ENCODE measurements at regions not wholly inside any gene's neighbourhood (a gene's known extent, or its start where the extent isn't known, plus 50 kb on each side); places are given as distances from the start of the nearest gene placed in this dataset.

DNA sequence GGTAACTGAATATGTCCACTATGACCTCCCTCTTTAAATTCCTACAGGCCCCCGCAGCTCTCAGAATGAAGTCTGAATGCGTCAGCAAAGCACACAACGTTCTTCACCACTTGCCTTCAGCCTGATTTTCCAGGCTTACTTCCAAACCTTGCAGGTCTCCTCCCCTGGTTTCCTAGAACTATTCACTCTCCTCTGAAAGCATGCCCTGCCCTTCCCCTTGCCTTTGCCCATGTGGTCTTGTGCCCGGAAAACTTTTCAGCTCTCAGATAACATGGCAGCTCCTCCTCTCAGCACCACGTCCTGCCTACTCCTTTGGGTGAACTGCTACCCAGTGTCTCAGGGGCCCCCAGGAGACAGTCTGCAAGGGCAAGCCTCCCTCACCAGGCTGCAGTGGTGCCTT lies 268.5 kb upstream of the LDB2 start:
- no peak for DNase-seq

DNA sequence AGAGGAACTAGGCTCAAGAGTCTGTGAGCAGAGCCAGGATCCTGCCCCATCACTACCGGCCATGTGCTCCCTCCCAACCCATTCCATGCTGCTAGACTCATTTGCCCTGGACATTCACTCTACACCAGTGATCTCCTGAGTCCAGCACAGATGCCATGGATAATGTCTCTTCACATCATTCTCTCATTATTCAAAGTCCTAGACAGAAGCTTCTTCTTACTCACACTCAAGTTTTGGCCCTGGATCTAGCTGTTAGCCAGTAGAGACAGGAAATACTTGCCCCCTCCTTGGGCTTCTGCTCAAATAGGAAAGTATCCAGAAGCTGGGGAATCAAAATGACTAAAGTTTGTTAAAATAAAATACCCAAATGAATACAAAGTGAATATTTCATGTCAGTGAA lies 266.8 kb upstream of the LDB2 start:
- no peak for DNase-seq

DNA sequence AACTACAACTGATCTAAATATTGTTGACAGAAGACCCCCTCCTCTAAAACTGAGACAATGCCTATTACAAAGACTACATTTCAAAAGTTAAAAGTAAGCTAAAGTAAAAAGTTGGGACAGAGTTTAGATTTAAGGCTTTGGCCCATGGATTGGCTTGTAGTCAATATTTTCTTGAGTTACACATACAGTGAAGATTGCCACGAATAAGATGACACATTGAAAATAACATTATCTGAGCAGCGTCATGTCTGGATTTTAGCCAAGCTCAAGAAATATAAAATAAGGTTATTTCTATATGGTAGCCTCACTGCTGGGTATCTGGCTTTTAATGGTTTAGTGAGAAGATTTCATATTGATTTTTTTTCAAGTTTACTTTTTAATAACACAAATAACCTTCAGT lies 266.2 kb upstream of the LDB2 start:
- DNase-seq: no peak

DNA sequence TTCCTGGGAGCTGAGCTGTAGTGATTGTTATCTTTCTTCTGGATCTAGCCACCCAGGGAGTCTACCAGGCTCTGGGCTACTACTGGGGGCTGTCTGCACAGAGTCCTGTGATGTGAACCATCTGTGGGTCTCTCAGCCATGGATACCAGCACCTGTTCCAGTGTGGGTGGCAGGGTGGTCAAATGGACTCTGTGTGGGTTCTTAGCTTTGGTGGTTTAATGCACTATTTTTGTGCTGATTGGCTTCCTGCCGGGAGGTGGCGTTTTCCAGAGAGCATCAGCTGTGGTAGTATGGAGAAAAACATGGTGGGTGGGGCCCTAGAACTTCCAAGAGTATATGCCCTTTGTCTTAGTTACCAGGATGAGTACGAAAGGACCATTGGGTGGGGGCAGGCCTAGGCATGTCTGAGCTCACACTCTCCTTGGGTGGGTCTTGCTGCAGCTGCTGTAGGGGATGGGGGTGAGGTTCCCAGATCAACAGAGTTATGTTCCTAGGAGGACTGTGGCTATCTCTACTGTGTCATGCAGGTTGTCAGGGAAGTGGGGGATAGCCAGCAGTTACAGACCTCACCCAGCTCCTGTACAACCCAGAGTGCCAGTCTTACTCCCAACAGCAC lies 264.8 kb upstream of the LDB2 start:
- no peak for DNase-seq

DNA sequence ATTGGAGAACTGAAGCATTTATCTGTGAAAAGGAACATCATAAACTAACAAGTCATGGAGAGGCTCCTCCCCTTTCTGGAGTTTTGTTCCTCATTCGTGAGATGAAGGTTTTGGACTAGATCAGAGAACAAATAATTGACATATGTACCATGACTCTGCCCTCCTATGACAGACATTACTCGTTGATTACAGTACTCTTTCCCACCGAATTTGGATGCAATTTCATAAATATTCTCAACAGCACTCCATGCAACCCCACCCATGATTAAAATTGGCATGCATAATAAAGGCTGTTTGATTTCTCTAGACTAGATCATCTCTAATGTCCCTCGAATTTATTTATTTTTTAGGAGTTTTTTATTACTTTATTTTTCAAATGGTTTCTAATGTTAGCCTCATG lies 258.9 kb upstream of the LDB2 start:
- DNase-seq: no peak

DNA sequence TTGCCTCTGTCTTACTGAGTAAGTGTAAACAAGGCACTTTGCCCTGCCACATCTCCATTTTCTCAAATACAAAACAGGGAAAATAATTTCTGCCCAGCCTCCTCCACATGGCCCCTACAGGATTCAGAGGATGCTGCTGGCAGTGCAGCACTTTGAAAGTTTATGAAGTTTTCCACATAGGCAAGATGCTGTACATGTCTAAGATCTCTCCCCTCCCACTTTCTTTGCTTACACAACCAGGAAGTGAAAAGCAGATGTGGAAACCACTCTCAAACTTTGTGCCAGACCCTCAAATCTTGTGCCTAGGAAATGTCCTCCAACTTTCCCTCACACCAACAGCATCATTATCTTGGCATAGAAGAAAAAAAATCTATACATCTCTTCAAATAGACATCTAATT lies 257.0 kb upstream of the LDB2 start:
- no peak for DNase-seq

DNA sequence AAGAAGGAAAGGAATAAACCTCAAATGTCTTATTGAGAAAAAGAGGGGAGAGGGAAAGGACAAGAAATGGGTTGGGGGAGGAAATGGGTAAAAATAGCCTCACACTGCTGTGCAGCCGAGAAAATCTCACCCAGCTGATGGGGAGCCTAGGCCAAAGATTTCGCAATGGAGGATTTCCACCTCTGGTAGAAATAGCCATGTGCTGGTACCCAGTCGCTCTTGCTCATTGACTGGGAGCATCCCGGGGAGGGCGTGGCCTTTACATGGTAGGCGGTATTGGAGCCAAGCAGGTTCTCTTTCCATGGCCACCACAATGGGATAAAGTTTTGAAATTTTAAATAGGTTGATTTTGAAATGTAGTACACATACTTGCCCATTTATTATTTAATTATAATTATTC lies 255.1 kb upstream of the LDB2 start:
- DNase-seq: no peak

DNA sequence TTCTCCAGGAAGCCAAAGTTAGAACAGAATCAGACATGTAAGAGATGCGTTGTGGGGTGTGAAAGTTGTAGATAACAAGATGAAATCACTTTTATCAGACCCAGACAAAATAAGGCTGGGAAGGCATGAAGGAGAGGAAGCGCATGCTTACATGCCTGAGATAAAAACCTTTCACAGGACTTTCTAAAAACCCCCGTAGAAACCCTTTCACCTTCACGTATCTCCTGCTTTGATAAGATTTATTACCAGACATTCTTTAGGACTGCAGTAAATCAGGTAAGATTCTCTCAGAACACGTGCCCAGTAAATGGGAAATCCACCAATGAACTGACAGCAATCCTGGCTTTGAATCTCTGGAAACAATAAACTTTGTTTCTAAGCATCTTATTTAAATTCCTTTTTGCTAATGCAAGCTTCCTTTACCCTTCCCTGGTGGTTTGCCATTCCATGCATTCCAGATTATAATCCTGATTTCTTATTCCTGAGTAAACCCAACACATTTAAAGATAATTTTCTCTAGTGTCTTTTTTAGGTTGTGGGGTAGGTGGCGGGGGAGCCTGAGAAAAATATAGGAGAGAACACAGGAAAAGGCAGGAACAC lies 254.6 kb upstream of the LDB2 start:
- DNase-seq: no peak

DNA sequence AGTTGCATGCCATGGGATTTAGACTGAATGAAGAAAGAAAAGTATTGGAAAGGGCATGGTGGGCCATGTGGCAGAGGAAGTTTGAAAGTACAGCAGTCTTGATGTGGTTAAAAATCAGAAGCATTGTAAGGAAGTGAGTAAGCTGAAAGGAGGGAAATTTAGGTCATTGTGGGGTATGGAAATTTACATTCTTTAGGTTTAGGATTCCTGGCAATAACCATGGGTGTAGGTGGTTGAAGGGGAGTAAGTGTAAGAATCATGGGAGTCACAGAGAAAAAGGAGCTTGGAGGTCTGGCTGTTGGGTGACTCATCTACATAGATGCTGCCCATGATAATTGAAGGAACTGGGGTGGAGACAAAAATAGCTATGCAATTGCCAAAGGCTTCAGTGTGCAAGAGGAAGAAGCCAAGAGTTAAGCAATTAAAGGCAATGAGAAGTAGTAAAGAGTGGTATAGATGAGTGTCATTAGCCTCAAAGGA lies 243.8 kb upstream of the LDB2 start:
- DNase-seq: peak; percentile 23

DNA sequence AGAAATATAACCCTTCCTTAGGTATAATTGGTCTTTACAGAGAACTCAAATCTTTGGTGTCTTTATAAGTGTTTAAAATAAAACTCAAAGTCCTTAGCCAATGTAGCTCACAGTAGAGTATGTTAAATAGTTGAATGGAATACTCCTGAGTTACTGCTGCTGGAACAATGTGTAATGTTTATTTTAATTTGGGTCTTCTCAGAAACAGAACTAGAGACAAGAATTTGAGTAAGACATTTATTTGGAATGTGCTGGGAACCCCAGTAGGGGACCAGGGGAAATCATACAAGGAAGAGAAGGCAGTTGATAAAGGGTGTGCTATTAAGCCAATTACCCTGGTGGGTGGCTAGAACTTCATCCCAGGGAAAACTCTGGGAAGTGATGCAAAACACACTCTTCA lies 240.4 kb upstream of the LDB2 start:
- DNase-seq: no peak

DNA sequence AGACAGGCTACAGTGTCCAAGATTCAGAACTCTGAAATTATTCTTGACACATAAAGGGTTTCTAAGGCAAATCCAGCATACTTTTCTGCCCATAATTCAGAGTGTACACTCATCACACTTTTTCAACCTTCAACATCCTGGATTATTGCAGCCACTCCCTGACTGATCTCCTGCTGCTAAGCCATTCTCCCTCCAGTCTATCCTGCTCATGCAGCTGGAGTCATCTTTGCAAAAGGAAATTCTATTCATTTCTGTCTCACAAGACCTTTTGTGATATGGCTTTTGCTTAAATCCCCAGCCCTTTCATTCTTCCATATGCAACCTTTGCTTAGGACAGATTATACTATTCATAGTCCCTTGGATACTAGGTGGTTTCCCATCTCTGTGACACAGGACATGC lies 236.1 kb upstream of the LDB2 start:
- DNase-seq: no peak

DNA sequence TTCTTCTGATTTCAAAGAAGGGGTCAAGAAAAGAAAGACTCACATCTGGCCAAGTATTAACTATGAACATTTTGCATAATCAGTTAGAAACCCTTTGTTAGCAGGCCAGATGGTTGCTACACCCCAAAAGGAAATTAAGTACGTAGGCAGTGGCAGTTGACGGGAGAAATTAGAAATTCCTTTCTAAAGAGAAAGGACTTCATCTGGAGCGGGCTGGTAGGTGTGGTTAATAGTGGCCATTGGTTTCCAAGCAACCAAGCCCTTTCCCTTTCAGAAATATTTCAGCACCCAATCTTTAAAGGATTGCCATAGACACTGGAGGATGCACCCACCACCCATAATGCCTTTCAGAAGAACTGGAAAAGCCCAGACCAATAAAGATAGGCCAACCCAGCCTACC lies 235.7 kb upstream of the LDB2 start:
- DNase-seq: no peak

DNA sequence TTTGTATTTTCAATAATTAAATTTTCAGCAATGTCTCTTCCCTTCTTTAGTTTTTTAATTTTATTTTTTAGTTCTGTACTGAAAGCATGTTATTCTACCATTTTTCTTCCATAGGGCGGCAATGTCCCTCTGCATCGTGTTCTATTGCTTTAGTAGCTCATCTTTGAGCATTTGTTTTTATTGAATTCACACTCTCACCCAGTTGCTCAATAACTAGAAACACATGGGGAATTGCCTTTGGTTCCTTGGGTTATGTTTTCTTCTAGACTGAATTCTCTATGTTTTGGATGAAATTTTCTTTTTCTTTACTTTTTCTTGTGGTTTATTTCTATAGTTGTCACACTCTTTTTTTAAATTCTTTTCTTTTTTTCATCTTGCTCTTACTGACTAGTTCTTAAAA lies 233.8 kb upstream of the LDB2 start:
- DNase-seq: no peak

DNA sequence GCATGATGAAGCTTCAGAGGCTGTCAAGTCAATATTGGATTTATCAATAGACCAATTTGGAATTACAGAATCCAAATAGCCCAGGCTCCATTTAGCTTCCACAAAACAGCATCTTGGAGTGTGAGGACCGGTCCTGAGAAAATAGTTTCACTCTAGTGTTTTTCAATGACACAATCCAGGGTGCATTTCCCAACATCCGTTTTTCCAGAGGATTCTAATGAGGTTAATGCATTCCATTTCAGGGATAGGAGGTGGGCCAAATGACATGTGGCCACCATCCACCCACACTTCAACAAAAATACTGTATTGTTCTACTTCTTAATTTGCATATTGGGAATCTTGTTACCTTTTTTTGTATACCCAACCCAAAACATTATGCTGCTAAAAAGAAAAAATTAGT lies 229.8 kb upstream of the LDB2 start:
- DNase-seq: no peak

DNA sequence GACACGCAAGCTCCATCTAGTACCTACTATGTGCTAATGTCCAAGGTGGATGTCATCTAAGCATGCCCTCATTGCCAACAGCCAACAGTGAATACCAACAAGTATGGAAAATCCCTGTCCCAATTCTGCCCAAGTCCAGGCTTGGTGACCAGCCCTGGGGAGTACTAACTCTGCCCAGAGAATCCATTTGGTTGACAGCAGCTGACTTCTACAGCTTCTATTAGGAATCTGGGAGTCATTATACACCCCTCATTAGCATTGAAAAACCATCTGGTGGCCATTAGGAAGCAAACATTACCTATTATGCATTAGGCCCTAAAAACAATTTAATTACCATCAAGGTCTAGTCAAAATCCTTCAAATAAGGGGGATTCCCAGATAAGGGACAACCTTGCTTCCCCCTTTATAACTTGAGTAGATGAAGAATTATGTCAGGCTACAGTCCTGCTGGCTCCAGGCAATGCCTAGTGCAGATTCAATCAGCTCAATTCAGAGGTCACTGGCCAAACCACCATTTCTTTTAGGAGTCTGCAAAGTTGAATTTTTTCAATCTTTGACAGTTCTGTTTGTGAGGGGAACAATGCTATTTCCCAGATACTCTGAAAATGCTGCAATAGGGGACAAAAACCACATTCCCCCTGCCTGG lies 228.0 kb upstream of the LDB2 start:
- DNase-seq: no peak

DNA sequence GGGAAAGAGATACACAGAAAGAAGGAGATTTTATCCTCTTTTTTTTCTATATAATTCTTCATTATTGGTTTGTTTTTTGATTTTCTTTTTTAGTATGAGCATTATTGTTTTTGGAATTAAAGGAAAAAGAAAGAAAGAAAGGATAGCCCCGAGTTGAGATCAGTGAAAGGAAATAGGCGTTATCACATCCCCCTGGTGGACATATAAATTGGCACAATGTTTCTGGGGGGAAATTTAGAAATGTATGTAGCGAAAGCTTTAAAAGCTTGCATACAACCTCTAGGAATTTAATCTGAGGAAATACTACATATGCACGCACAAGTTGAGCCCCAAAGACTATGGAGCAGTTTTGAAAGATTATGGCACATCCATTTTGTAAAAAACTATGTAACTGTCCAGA lies 226.3 kb upstream of the LDB2 start:
- no peak for DNase-seq

DNA sequence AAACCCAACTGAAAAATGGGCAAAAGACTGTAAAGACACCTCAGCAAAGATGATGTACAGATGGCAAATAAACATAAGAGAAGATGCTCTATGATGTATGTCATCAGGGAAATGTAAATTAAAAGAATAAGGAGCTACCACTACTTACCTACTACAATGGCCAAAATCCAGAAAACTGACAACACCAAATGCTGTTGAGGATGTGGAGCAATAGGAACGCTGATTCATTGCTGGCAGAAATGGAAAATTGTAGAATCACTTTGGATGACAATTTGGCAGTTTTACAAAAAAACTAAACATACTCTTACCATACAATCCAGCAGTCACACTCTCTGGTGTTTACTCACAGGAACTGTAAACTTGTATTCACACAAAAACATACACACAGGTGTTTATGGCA lies 222.3 kb upstream of the LDB2 start:
- DNase-seq: no peak

DNA sequence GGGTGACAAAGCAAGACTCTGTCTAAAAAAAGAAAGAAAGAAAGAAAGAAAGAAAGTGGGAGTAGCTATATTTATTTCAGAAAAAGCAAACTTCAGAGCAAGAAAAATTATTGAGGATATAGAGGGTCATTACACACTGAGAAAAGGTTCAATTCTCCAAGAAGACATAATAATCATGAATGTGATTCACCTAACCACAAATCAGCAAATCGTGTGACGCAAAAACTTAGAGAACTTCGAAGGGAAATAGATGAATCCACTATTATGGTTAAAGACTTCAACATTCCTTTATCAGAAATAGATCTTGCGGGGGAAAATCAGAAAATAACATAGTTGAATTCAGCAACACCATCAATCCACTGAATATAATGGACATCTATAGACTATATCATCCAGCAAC lies 219.3 kb upstream of the LDB2 start:
- DNase-seq: no peak

DNA sequence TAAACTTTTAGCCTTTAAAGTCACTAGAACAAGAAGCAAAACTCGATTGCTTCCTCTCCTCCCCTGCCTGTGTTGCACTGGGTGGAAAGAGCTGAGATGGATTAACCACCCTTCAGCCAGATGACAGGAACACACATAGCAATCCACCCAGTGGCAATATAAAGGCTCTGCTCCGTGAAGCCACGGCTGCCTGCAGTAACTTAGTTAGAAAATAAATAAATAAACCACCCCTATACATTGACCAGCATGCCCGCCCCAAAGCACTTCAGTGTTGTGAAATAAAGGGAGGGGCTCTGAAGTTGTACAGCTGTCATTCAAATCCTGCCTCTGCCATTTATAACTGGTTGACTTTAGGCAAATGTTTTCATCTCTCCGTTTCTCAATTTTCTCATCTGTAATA lies 217.1 kb upstream of the LDB2 start:
- no peak for DNase-seq

DNA sequence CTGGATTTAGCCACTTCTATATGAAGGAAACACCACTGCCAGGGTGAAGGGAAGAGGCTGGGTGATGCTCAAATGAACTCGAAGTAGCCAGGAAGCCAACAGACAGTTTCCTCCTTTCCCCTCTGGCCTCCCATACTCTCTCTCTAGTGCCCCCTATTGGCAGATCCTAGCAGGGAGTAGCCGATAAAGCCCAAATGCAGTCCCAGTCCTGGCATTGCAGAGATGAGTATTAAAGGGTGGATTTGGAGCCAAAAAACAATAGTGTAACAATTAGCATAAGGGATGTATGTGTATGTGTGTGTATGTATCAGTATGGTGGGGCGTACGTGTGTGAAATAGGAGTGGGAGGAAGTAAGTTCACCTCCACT lies 213.8 kb upstream of the LDB2 start:
- peak; percentile 51 for DNase-seq

DNA sequence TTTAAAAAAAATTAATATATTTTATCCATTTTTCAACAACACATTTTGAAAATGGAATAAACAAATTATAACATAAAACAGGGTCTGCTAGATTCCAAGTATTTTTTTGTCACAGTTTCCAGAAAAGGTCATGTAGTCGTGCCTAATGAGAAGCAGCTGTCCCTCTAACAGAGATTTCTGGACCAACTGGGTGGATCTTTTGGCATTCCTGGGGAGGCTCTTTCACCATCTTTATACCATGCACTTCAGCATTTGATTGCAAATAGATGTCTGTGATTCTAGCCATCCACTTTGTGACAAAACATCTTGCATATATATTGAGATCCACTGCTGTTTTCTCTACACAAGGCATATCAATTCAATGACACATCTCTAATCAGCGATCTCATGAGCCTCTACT lies 210.7 kb upstream of the LDB2 start:
- DNase-seq: no peak

DNA sequence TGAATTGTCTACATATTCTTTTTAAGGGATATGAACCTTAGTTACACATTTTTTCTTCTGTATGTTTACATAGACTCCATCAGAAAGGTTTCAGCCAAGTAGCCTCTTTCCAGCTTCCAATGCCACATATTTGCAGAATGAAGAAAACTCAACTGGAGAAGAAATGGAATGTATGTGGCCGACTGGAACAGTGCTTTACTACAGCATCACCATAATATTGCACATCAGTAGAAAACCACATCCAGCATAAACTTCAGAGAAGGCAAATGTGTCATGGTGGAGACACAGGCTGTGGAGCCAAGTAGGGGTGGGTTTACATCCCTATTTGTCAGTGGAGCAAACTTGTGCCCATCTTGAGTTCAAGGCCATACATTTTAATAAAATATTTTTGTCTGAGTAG lies 204.8 kb upstream of the LDB2 start:
- DNase-seq: no peak

DNA sequence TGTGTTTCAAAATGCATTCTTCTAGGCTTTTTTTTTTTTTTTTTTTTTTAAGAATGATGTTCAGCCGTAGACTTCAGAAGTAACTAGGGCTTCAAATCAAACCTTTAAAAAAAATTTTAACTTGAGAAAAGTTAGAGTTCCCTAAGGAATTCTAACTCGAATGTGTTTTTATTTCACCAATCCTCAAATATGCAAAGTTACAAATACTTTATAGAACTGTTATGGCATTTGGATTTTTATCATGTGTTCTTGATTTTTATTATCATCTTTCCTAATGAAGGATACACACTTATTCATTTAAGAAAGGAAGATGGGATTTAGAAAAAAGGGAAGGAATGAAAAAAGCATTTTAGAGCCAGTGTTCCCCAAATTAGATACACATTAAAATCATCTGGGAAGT lies 200.6 kb upstream of the LDB2 start:
- DNase-seq: no peak

DNA sequence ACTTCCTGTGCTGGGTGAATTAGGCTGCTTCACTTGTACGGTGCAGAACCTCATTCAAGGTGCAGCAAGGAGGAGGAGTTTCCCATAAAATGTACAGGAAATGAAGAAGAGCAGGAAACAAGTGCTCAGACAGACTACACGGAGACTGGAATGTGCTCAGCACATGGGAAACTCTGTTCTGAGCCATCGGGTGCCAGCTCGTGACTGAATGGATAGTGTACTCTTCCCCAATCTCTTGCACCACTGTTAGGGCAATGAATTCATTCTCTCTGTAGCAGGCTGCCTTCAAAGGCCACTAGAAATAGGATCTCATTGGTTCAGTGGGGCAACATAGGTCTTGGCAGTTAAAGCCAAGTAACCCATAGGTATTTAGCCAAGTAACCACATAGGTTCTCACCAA lies 200.0 kb upstream of the LDB2 start:
- DNase-seq: no peak

DNA sequence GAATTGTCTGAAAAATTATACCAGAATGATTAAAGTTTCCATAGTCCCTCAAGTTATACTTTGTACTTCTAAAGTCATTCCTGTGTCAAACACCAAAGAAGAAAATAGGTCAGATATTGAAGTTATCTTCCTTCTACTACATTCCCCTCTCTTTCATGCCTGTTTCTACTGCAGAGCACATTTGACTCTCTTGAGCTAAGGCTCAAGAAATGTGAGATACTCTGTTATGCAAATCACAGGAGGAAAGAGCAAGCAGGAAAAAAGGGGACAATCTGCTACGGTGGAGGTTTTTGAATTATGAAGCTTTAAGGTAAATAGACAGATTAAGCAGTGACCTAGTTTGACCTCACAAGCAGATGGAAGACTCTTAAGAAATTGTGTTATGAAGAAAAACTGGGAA lies 198.9 kb upstream of the LDB2 start:
- DNase-seq: no peak
